Panc1 (cell line): ENCODE measurements at regions not wholly inside any gene's neighbourhood (a gene's known extent, or its start where the extent isn't known, plus 50 kb on each side); places are given as distances from the start of the nearest gene placed in this dataset.

Experiments used
- CTCF ChIP-seq: fragments of 450-650 bp; IDR thresholded peaks from 2 replicates; pipeline ENCODE4 v1.5.1; 2017; ENCODE audit warnings: mild to moderate bottlenecking
- SIN3A ChIP-seq: IDR thresholded peaks from 2 replicates; pipeline ENCODE4 v1.6.1; 2012; ENCODE audit warnings: low read depth, mild to moderate bottlenecking, low read length, moderate library complexity, borderline replicate concordance; ENCODE audit not compliant: insufficient read depth

GRCh38 chr2:8234253-8234652 lies 447.6 kb upstream of the ID2 start:
- no peak for TF ChIP-seq CTCF
- no peak for TF ChIP-seq SIN3A
